ENCODE measurements at regions not wholly inside any gene's neighbourhood (a gene's known extent, or its start where the extent isn't known, plus 50 kb on each side); places are given as distances from the start of the nearest gene placed in this dataset.

DNA sequence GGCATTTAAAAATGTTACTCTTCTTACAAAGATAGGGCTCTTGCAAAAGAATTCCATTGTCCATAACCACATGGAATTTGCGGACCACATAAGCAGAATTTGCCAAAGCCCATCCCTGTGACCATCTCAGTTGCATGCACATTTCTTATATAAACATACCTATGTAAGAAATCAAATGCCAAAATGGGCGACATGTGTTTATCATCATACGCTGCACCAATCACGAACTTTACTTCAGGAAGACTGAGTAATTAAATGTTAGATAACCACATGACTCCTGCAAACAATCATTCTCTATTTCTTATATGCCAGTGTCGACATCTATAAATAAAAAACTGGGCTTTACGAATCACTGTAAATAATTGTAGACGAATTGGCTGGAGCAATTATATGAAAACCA lies 186.1 kb upstream of the RBMS1 start:
- no peak for DNase-seq

DNA sequence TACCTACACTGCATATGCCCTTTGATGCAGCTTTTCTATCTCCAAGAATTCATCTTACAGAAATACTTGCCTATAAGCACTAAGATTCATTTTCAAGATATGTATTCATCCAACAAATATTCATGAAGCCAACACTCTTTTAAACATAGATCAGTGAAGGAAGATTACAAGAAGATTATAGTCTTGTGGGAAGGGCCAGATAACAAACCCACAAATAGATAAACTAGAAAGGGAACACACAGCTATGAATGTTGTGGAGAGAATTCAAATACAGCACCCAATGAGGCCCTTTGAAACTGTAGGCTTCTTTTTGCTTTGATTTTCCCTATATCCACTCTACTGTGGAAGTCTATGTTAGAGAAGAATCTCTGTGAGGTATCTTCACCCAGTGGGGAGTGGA lies 186.7 kb upstream of the RBMS1 start:
- no peak for DNase-seq

DNA sequence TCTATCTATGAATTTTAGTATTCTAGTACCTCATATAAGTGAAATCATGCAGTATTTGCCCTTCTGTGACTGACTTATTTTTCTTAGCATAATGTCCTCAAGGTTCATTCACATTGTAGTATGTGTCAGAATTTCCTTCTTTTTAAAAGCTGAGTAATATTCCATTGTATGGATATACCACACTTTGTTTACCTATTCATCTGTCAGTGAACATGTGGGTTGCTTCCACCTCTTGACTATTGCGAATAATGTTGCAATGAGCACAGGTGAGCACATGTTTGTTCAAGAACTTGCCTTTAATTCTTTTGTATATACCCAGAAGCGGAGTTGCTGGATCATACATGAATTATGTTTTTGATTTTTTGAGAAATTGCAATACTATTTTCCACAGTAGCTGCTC lies 187.4 kb upstream of the RBMS1 start:
- no peak for DNase-seq

DNA sequence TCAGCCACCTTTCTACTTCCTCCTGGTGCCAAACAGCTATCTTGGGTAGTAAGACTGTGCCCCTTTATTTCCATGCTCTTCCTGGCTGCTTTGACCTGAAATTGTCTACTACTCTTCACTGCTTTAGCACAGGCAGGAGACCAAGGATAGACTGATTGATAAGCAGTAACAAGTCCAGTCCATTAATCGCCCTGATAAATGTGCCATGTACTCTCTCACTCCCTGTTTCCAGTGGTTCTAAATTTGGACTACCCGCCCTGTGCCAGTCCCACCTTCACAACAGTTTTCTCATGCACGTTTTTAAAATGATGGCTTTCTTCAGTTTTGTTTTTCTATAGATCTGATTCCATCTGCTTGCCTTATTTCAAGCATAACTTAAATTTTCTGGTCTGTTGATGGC lies 189.6 kb upstream of the RBMS1 start:
- no peak for DNase-seq

DNA sequence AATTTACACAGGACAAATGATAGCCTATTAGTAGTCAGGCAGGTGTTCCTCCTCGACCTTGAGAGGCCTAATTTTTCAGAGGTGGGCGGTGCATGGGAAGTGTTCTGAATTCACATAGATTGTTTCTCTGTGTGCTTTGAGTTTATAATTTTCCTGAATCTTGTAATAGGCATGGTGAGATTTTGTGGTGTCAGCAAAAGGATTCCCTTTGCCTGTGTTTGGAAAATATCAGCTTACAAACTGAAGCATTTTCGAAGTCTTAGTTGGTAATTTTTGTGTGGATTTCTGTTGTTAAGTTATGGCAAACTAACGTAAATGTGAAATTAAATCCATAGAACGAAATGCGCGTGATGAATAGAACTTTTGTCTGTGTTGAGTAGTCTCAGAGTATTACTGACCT lies 194.0 kb upstream of the RBMS1 start:
- no peak for DNase-seq

DNA sequence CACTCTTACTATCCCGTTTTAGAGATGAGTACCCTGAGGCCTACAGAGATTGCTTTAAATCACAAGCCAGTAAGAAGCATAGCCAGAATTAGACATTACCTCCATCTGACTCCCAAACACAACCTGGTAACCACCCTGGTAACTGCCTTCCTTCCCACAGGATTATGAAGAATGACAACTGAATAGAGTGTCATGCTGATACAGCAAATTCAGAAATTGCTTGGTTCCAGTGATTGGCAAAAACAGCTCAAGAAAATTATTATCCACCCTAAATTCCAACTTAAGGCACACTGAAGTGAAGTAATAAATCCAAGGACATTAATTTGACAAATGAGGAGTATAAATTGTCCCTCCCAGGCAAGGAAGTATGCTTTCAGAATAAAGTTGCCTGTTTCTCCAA lies 195.8 kb upstream of the RBMS1 start:
- DNase-seq, result no peak

GRCh38 chr2:160694221-160694620 lies 200.6 kb upstream of the RBMS1 start:
- no peak for DNase-seq

- no peak for DNase-seq
Measured at GRCh38 chr2:160694631-160695030, 201.0 kb upstream of the RBMS1 start.

DNA sequence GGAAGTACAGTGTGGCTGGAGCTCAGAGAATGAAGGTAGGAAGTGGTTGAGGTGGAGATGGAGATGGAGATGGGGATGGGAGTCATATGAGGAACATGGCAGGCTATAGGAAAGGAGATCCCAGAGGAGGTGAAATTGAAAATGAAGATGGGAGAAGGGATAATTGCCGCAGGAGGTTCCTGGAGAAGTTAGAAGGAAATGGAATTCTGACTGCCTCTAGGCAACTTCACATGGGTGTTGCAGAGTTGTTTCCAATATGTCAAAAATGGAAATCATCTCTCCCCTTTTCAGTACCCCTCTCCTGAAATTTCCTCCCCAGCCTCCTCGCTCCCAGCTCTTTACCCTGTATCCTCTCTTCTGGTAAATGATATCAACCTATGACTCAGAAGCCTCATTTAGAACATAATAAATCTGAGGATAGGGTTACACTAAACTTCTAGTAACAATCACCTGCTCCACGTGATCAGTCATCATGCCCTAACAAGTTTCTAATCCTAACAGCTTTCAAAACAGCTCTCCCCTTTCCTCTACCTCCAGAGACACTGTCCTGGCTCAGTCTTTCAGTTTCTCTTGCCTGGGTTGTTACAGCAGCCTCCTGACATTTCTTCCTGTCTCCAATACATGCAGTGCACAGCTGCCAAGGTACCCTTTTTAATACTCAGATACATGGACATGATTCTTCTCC lies 201.9 kb upstream of the RBMS1 start:
- DNase-seq, result no peak

DNA sequence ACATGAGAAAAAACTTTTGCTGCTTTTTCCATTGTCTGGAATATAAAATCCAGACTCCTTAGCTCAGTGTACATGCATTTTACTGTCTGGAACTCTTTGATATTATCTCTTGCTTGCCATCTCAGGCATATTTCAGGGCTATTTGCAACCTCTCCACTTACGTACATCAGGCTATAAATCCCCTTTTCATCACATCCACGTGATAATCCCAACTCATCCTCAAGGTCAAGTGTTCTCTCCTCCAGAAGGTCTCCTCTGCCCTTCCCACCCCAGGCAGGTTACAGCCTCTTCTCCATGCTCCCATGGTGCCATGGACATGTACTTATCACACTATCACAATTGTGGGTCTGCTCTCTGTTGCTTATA lies 202.5 kb upstream of the RBMS1 start:
- DNase-seq, result no peak

DNA sequence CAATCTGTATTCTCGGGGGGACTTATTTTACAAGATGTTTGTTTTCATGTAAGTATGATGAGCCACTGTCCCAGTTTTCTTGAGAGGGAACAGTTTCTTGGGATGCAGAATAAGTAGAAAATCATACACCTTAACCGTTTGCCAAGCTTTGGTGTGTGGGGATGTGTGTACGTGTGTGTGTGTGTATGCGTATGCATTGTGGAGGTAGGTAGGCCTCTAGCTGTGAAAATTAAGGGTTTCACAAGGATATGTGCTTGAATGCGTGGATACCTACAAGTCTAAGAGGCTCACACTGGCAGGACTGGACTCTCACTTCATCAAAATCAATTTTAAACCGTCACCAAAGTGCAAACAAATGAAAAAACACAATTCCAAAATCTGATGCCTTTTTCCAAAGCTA lies 204.2 kb upstream of the RBMS1 start:
- no peak for DNase-seq

GRCh38 chr2:160700021-160700814 lies 206.6 kb upstream of the RBMS1 start:
- DNase-seq, result no peak

- no peak for DNase-seq
Measured at GRCh38 chr2:160701822-160702221, 208.2 kb upstream of the RBMS1 start.

DNA sequence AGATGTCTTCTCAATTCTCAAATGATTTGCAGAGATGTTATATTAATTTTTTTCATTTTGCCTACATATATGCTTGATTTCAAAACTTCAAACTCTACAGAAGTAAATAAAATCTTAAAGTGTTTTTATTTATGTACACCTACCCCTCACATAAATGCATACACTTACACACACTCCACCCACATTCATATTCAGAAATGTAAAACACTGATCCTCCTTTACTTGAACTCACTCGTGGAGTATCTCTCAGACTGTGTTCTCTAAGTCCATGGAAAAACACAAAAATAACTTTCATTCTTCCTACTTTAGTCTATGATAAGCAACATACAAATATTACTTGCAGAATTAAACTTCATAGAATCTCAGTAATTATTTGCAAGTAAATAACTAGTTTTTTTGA lies 209.1 kb upstream of the RBMS1 start:
- DNase-seq, result no peak

- DNase-seq, result no peak
Measured at GRCh38 chr2:160703648-160704585, 210.3 kb upstream of the RBMS1 start.

GRCh38 chr2:160715428-160715827 lies 221.8 kb upstream of the RBMS1 start:
- no peak for DNase-seq

GRCh38 chr2:160719116-160719515 lies 225.5 kb upstream of the RBMS1 start:
- no peak for DNase-seq

GRCh38 chr2:160720098-160720497 lies 226.5 kb upstream of the RBMS1 start:
- no peak for DNase-seq

- no peak for DNase-seq
Measured at GRCh38 chr2:160721089-160722040, 227.8 kb upstream of the RBMS1 start.

- no peak for DNase-seq
Measured at GRCh38 chr2:160726046-160726445, 232.4 kb upstream of the RBMS1 start.

DNA sequence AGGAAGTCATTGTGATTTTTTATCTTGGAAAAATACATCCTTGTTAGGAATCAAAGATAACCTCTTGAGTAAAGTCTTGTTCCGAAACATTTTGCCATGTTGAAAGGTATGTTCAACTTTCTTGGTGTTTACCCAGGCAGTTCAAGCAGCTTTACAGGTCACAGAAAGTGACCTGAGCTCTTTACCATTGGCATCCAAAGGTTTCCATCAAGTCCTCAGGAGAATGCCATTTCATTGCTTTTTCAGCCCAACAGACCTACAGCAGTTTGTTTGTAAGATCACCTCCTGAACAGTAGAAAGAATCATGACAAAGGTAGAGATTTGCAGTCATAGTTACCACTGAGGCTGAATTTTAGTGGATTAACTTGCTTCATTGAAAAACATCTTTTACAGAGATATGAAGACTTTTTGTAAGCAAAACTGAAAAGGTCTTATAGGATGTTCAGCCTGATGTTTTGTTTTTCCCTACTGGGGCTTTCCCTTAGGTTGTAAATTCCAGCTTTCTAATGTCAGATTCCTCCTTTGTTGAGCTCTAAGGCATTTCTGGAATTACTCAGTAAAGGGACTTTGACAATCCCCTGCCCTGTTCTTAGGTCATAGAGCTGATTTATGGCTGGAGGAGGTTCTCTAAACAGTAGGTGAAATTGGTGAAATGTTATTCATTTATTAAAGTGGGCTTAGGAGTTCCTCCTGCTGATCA lies 236.8 kb upstream of the RBMS1 start:
- DNase-seq, result no peak

GRCh38 chr2:160731415-160731814 lies 237.8 kb upstream of the RBMS1 start:
- no peak for DNase-seq

Measured in T-helper 9 cell (primary cell).